WTC11 (cell line): ENCODE measurements at regions not wholly inside any gene's neighbourhood (a gene's known extent, or its start where the extent isn't known, plus 50 kb on each side); places are given as distances from the start of the nearest gene placed in this dataset.

Source experiments
- ATAC-seq: fragments of 200-7000 bp; cut with Tn5 transposase; 2 replicates; pipeline ENCODE4 v1.10.0; 2021; ENCODE audit warnings: mild to moderate bottlenecking, moderate library complexity
- CTCF ChIA-PET: fragments of 300-600 bp; sonication (Branson Sonifier 250); formaldehyde crosslinking; loops from one replicate; lab custom pipeline; 2021; ENCODE audit warnings: antibody characterized with exemption; lab: Charles Lee
- POLR2A ChIA-PET: fragments of 350-600 bp; sonication (Branson Sonifier 250); formaldehyde crosslinking; loops from one replicate; lab custom pipeline; 2021; ENCODE audit warnings: antibody characterized with exemption; lab: Charles Lee
- DNase-seq: peaks from one replicate; pipeline ENCODE4 v3.0.0; 2021; ENCODE audit warnings: low spot score
- H3K27ac Mint-ChIP-seq: 2 replicates; pipeline ENCODE4 v1.8.0; 2021; ENCODE audit warnings: mixed read lengths
- H3K27me3 Mint-ChIP-seq: 2 replicates; pipeline ENCODE4 v1.8.0; 2021; ENCODE audit warnings: low read depth, mild to moderate bottlenecking, moderate library complexity, mixed read lengths
- H3K36me3 Mint-ChIP-seq: 2 replicates; pipeline ENCODE4 v1.8.0; 2021; ENCODE audit warnings: mixed read lengths
- H3K4me1 Mint-ChIP-seq: 2 replicates; pipeline ENCODE4 v1.8.0; 2022; ENCODE audit warnings: mixed read lengths
- H3K4me3 Mint-ChIP-seq: 2 replicates; pipeline ENCODE4 v1.8.0; 2021; ENCODE audit warnings: mild to moderate bottlenecking, moderate library complexity, mixed read lengths
- H3K9me3 Mint-ChIP-seq: 2 replicates; pipeline ENCODE4 v1.8.0; 2021; ENCODE audit warnings: mixed read lengths
- AR ChIP-seq: fragments of 250-450 bp; sonication (Bioruptor Pico); IDR thresholded peaks from 2 replicates; pipeline ENCODE4 v1.9.0; 2021; ENCODE audit warnings: mild to moderate bottlenecking
- ARID4B ChIP-seq: sonication (generic); formaldehyde crosslinking; IDR thresholded peaks from 2 replicates; pipeline ENCODE4 v1.8.0; 2023; ENCODE audit warnings: missing genetic modification reagents, mild to moderate bottlenecking, borderline replicate concordance
- ATF1 ChIP-seq: sonication (generic); formaldehyde crosslinking; IDR thresholded peaks from 2 replicates; pipeline ENCODE4 v1.8.1; 2023; ENCODE audit warnings: mild to moderate bottlenecking, moderate library complexity, missing genetic modification reagents
- CDX4 ChIP-seq: fragments of 250-450 bp; sonication (Bioruptor Pico); IDR thresholded peaks from 2 replicates; pipeline ENCODE4 v1.9.0; 2021; ENCODE audit warnings: moderate library complexity, mild to moderate bottlenecking, inconsistent platforms, borderline replicate concordance
- ESRRA ChIP-seq: sonication (generic); formaldehyde crosslinking; IDR thresholded peaks from 2 replicates; pipeline ENCODE4 v1.8.1; 2022; ENCODE audit warnings: mild to moderate bottlenecking, missing genetic modification reagents, borderline replicate concordance
- FOXJ3 ChIP-seq: sonication (generic); formaldehyde crosslinking; IDR thresholded peaks from 2 replicates; pipeline ENCODE4 v1.9.0; 2021; ENCODE audit warnings: missing genetic modification reagents, mild to moderate bottlenecking, borderline replicate concordance
- FOXP1 ChIP-seq: sonication (generic); formaldehyde crosslinking; IDR thresholded peaks from 2 replicates; pipeline ENCODE4 v1.8.0; 2022; ENCODE audit warnings: missing genetic modification reagents, mild to moderate bottlenecking, moderate library complexity, borderline replicate concordance
- IRF2 ChIP-seq: sonication (generic); formaldehyde crosslinking; IDR thresholded peaks from 2 replicates; pipeline ENCODE4 v1.8.0; 2022; ENCODE audit warnings: low read depth, missing genetic modification reagents, borderline replicate concordance
- JAZF1 ChIP-seq: fragments of 250-450 bp; sonication (Bioruptor Pico); IDR thresholded peaks from 2 replicates; pipeline ENCODE4 v1.9.0; 2021; ENCODE audit warnings: moderate library complexity, mild to moderate bottlenecking, inconsistent platforms
- JUN ChIP-seq: sonication (generic); formaldehyde crosslinking; IDR thresholded peaks from 2 replicates; pipeline ENCODE4 v1.8.0; 2023; ENCODE audit warnings: mild to moderate bottlenecking, missing genetic modification reagents
- MYBL2 ChIP-seq: sonication (generic); formaldehyde crosslinking; IDR thresholded peaks from 2 replicates; pipeline ENCODE4 v1.8.1; 2023; ENCODE audit warnings: mild to moderate bottlenecking, moderate library complexity, missing genetic modification reagents
- NFATC4 ChIP-seq: fragments of 250-450 bp; sonication (Bioruptor Pico); IDR thresholded peaks from 2 replicates; pipeline ENCODE4 v1.9.0; 2021; ENCODE audit warnings: mild to moderate bottlenecking
- NFYB ChIP-seq: sonication (generic); formaldehyde crosslinking; conservative IDR thresholded peaks from 2 replicates; pipeline ENCODE4 v1.8.0; 2022; ENCODE audit warnings: low read depth, missing genetic modification reagents
- NR1H2 ChIP-seq: sonication (generic); formaldehyde crosslinking; IDR thresholded peaks from 2 replicates; pipeline ENCODE4 v1.9.0; 2021; ENCODE audit warnings: mild to moderate bottlenecking, moderate library complexity, missing genetic modification reagents
- PRRX2 ChIP-seq: fragments of 250-450 bp; sonication (Bioruptor Pico); IDR thresholded peaks from 2 replicates; pipeline ENCODE4 v1.8.0; 2021; ENCODE audit warnings: mild to moderate bottlenecking
- SMAD3 ChIP-seq: sonication (generic); formaldehyde crosslinking; IDR thresholded peaks from 2 replicates; pipeline ENCODE4 v1.8.0; 2022; ENCODE audit warnings: missing genetic modification reagents, mild to moderate bottlenecking, borderline replicate concordance
- SMAD4 ChIP-seq: sonication (generic); formaldehyde crosslinking; IDR thresholded peaks from 2 replicates; pipeline ENCODE4 v1.8.0; 2022; ENCODE audit warnings: mild to moderate bottlenecking, missing genetic modification reagents
- TEAD1 ChIP-seq: sonication (generic); formaldehyde crosslinking; IDR thresholded peaks from 2 replicates; pipeline ENCODE4 v1.8.0; 2022; ENCODE audit warnings: mild to moderate bottlenecking, missing genetic modification reagents
- TEAD4 ChIP-seq: sonication (generic); formaldehyde crosslinking; IDR thresholded peaks from 2 replicates; pipeline ENCODE4 v1.8.0; 2022; ENCODE audit warnings: mild to moderate bottlenecking, missing genetic modification reagents
- USF2 ChIP-seq: sonication (generic); formaldehyde crosslinking; IDR thresholded peaks from 2 replicates; pipeline ENCODE4 v1.8.1; 2023; ENCODE audit warnings: mild to moderate bottlenecking, missing genetic modification reagents, moderate library complexity
- ZNF281 ChIP-seq: sonication (generic); formaldehyde crosslinking; IDR thresholded peaks from 2 replicates; pipeline ENCODE4 v1.8.0; 2023; ENCODE audit warnings: mild to moderate bottlenecking, missing genetic modification reagents
- ZNF512 ChIP-seq: sonication (generic); formaldehyde crosslinking; IDR thresholded peaks from 2 replicates; pipeline ENCODE4 v1.8.1; 2022; ENCODE audit warnings: missing genetic modification reagents, borderline replicate concordance
- TF ChIP-seq, protein P1 (sequence below): sonication (generic); formaldehyde crosslinking; IDR thresholded peaks from 2 replicates; pipeline ENCODE4 v1.8.0; 2023; ENCODE audit warnings: missing genetic modification reagents

- peaks cover 48% of the 10 kb centered on the region for H3K9me3 Mint-ChIP-seq
- ATAC-seq: no peak
- H3K27ac Mint-ChIP-seq: no peak overlapping the region
- peaks cover 13% of the 10 kb centered on the region for H3K4me1 Mint-ChIP-seq
- ChIA-PET CTCF (no interaction called here), POLR2A (no interaction called here)
- no peak for TF ChIP-seq FOXJ3 (CRISPR knock-in tag)
- TF ChIP-seq JAZF1 (CRISPR knock-in tag): no peak
- TF ChIP-seq AR (CRISPR knock-in tag): no peak
- no peak for TF ChIP-seq ESRRA (CRISPR knock-in tag)
- no peak for TF ChIP-seq CDX4 (CRISPR knock-in tag)
- TF ChIP-seq TEAD4: no peak
- TF ChIP-seq, protein P1, sequence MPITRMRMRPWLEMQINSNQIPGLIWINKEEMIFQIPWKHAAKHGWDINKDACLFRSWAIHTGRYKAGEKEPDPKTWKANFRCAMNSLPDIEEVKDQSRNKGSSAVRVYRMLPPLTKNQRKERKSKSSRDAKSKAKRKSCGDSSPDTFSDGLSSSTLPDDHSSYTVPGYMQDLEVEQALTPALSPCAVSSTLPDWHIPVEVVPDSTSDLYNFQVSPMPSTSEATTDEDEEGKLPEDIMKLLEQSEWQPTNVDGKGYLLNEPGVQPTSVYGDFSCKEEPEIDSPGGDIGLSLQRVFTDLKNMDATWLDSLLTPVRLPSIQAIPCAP (CRISPR knock-in tag): no peak
- no peak for TF ChIP-seq SMAD3 (CRISPR knock-in tag)
- TF ChIP-seq NFATC4: no peak
- no peak for TF ChIP-seq JUN (CRISPR knock-in tag)
- no peak for TF ChIP-seq FOXP1
- TF ChIP-seq MYBL2: no peak
- no peak for TF ChIP-seq ZNF281 (CRISPR knock-in tag)
- TF ChIP-seq TEAD1 (CRISPR knock-in tag): no peak
- H3K36me3 Mint-ChIP-seq: peaks cover 47% of the 10 kb centered on the region
- H3K27me3 Mint-ChIP-seq: no peaks in the 10 kb centered on the region
- no peak for DNase-seq
- no peak overlapping the region for H3K4me3 Mint-ChIP-seq
These were observed 244.1 kb downstream of the AASDHPPT start for GRCh38 chr11:106321601-106322000.

GRCh38 chr11:106322106-106322505 is 244.6 kb downstream of the AASDHPPT start:
- no peaks in the 10 kb centered on the region for H3K27me3 Mint-ChIP-seq
- peaks cover 46% of the 10 kb centered on the region for H3K9me3 Mint-ChIP-seq
- POLR2A ChIA-PET: no interaction called here
- ATAC-seq (no peak), DNase-seq (no peak)
- peaks cover 18% of the 10 kb centered on the region for H3K4me1 Mint-ChIP-seq
- CTCF ChIA-PET: no interaction called here
- no peak overlapping the region for H3K4me3 Mint-ChIP-seq
- no peak overlapping the region for H3K27ac Mint-ChIP-seq
- TF ChIP-seq USF2 (CRISPR knock-in tag): no peak
- TF ChIP-seq IRF2 (CRISPR knock-in tag): no peak
- no peak for TF ChIP-seq NR1H2 (CRISPR knock-in tag)
- TF ChIP-seq ARID4B (CRISPR knock-in tag): no peak
- no peak for TF ChIP-seq SMAD4 (CRISPR knock-in tag)
- no peak for TF ChIP-seq ATF1 (CRISPR knock-in tag)
- TF ChIP-seq PRRX2 (CRISPR knock-in tag): no peak
- no peak for TF ChIP-seq NFYB (CRISPR knock-in tag)
- TF ChIP-seq FOXJ3 (CRISPR knock-in tag): no peak
- TF ChIP-seq ZNF512: no peak
- H3K36me3 Mint-ChIP-seq: peaks cover 44% of the 10 kb centered on the region
